ENCODE measurements at regions not wholly inside any gene's neighbourhood (a gene's known extent, or its start where the extent isn't known, plus 50 kb on each side); places are given as distances from the start of the nearest gene placed in this dataset.

DNA sequence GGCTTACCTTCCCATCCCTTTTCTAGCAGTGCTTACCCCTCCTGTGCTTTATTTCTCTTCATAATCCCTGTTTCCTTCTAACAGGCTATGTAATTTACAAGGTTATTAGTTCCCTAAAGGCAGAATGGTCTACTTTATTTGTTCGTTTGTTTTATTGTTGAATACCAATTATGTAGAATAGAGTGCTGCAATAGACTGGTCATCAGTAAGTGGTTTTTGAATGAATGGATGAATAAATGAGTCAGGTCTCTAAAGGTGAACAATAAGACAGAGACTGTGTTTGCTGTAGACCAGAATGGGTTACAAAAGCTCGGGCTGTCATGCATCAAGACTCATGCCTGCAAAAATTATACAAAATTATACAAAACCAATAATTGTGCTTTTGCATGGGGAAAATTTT is 332.0 kb downstream of the IRS1 start:
- no peak for ATAC-seq
- WGBS (ENCODE audit: low lambda C conversion rate): 80% methylated on average over 2 of the region's 2 CpGs
- Histone ChIP-seq H3K27ac (ENCODE audit: extremely low read length, insufficient read depth, low read length) (no peak overlapping the region), H3K4me3 (replicated peaks in 1 of 3; ENCODE audit: insufficient read depth in 1 of 3, low read depth in 2 of 3, low read length in 3 of 3) (no peak overlapping the region), H4K20me1 (ENCODE audit: insufficient read depth, low read length) (no peaks in the 10 kb centered on the region), H3K79me2 (ENCODE audit: insufficient read depth, low read length) (no peaks in the 10 kb centered on the region), H2AFZ (ENCODE audit: low read length) (no peak overlapping the region), H3K27me3 (ENCODE audit: control insufficient read depth in 1 of 2, insufficient read depth in 2 of 2, low read length in 2 of 2) (no peaks in the 10 kb centered on the region), H3K9ac (ENCODE audit: insufficient read depth, low read depth, low read length) (no peak overlapping the region), H3K4me2 (ENCODE audit: low read depth, low read length) (no peak overlapping the region), H3K9me3 (ENCODE audit: low read length) (no peaks in the 10 kb centered on the region), H3K36me3 (replicated peaks in 1 of 2; ENCODE audit: control insufficient read depth in 1 of 2, insufficient read depth in 2 of 2, low read length in 2 of 2) (no peaks in the 10 kb centered on the region), H3K4me1 (ENCODE audit: insufficient read depth, low read length) (peaks cover 15% of the 10 kb centered on the region)
- TF ChIP-seq NCOA1 (CRISPR knock-in tag; IDR thresholded peaks at IDR 0.05): no peak
- TF ChIP-seq, protein P1, sequence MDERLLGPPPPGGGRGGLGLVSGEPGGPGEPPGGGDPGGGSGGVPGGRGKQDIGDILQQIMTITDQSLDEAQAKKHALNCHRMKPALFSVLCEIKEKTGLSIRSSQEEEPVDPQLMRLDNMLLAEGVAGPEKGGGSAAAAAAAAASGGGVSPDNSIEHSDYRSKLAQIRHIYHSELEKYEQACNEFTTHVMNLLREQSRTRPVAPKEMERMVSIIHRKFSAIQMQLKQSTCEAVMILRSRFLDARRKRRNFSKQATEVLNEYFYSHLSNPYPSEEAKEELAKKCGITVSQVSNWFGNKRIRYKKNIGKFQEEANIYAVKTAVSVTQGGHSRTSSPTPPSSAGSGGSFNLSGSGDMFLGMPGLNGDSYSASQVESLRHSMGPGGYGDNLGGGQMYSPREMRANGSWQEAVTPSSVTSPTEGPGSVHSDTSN (CRISPR knock-in tag; IDR thresholded peaks at IDR 0.05): no peak
- no peak for TF ChIP-seq IRX3 (CRISPR knock-in tag; IDR thresholded peaks at IDR 0.05; ENCODE audit: borderline replicate concordance, low read depth)
- no peak for TF ChIP-seq MAFG (CRISPR knock-in tag; IDR thresholded peaks at IDR 0.05)
- TF ChIP-seq RFX3 (CRISPR knock-in tag; IDR thresholded peaks at IDR 0.05): no peak
- TF ChIP-seq PHF20 (CRISPR knock-in tag; IDR thresholded peaks at IDR 0.05): no peak
- no peak for TF ChIP-seq ZZZ3 (CRISPR knock-in tag; IDR thresholded peaks at IDR 0.05; ENCODE audit: borderline replicate concordance)
- no peak for TF ChIP-seq ZNF709 (CRISPR knock-in tag; IDR thresholded peaks at IDR 0.05)
- TF ChIP-seq CC2D1A (CRISPR knock-in tag; IDR thresholded peaks at IDR 0.05): no peak
- TF ChIP-seq DDIT3 (CRISPR knock-in tag; IDR thresholded peaks at IDR 0.05): no peak
- TF ChIP-seq GABPA (IDR thresholded peaks at IDR 0.05; ENCODE audit: low read depth, low read length): no peak
- no peak for TF ChIP-seq GABPA (CRISPR knock-in tag; IDR thresholded peaks at IDR 0.05; ENCODE audit: low read depth)
- no TSS peak for BruUV-seq (replicated peaks)
- ChIA-PET POLR2A (no interaction called here), CTCF (ENCODE audit: low intra/inter-chr PET ratio, low total read pairs) (no interaction called here)
- intact Hi-C loops (cut with micrococcal nuclease; ENCODE audit: unreplicated experiment): no loop called here
- no peak for FAIRE-seq
- no peak for DNase-seq (ENCODE audit: low spot score)
- in situ Hi-C loops (cut with HindIII; ENCODE audit: extremely low pct_ligation_motif_present, low pct_unique_long_range_greater_than_20kb): no loop called here
